ENCODE measurements at regions not wholly inside any gene's neighbourhood (a gene's known extent, or its start where the extent isn't known, plus 50 kb on each side); places are given as distances from the start of the nearest gene placed in this dataset.

- Histone ChIP-seq H3K27me3 (replicated peaks; ENCODE audit: control insufficient read depth, insufficient read depth, low read length) (no peaks in the 10 kb centered on the region), H3K36me3 (ENCODE audit: control insufficient read depth, insufficient read depth, low read length) (no peaks in the 10 kb centered on the region), H3K4me3 (replicated peaks; ENCODE audit: low read depth, low read length) (no peak overlapping the region)
- no peak for TF ChIP-seq CTCF (IDR thresholded peaks at IDR 0.05; ENCODE audit: insufficient read depth, low read length, poor library complexity, severe bottlenecking)
- no peak for DNase-seq (ENCODE audit: extremely low read depth, insufficient read length)
Measured at GRCh38 chr5:164881442-164881841, 1376.0 kb downstream of the MAT2B start.

- no peak for TF ChIP-seq CTCF (IDR thresholded peaks at IDR 0.05; ENCODE audit: insufficient read depth, low read length, poor library complexity, severe bottlenecking)
- Histone ChIP-seq H3K36me3 (ENCODE audit: control insufficient read depth, insufficient read depth, low read length) (no peaks in the 10 kb centered on the region), H3K27me3 (replicated peaks; ENCODE audit: control insufficient read depth, insufficient read depth, low read length) (no peaks in the 10 kb centered on the region), H3K4me3 (replicated peaks; ENCODE audit: low read depth, low read length) (no peak overlapping the region)
- DNase-seq (ENCODE audit: extremely low read depth, insufficient read length) = no peak
Measured at GRCh38 chr5:164885179-164885578, 1379.8 kb downstream of the MAT2B start.

- H3K36me3 ChIP-seq (ENCODE audit: control insufficient read depth, insufficient read depth, low read length) = no peaks in the 10 kb centered on the region
- H3K4me3 ChIP-seq (replicated peaks; ENCODE audit: low read depth, low read length) = no peak overlapping the region
- DNase-seq (ENCODE audit: extremely low read depth, insufficient read length) = no peak
- no peaks in the 10 kb centered on the region for H3K27me3 ChIP-seq (replicated peaks; ENCODE audit: control insufficient read depth, insufficient read depth, low read length)
- no peak for TF ChIP-seq CTCF (IDR thresholded peaks at IDR 0.05; ENCODE audit: insufficient read depth, low read length, poor library complexity, severe bottlenecking)
Measured at GRCh38 chr5:164893071-164893470, 1387.7 kb downstream of the MAT2B start.

- TF ChIP-seq CTCF (IDR thresholded peaks at IDR 0.05; ENCODE audit: insufficient read depth, low read length, poor library complexity, severe bottlenecking) = no peak
- no peaks in the 10 kb centered on the region for H3K36me3 ChIP-seq (ENCODE audit: control insufficient read depth, insufficient read depth, low read length)
- no peak overlapping the region for H3K4me3 ChIP-seq (replicated peaks; ENCODE audit: low read depth, low read length)
- no peak for DNase-seq (ENCODE audit: extremely low read depth, insufficient read length)
- H3K27me3 ChIP-seq (replicated peaks; ENCODE audit: control insufficient read depth, insufficient read depth, low read length) = no peaks in the 10 kb centered on the region
Measured at GRCh38 chr5:164898705-164899104, 1393.3 kb downstream of the MAT2B start.

GRCh38 chr5:164909673-164910072 is 1404.3 kb downstream of the MAT2B start:
- H3K36me3 ChIP-seq (ENCODE audit: control insufficient read depth, insufficient read depth, low read length) = no peaks in the 10 kb centered on the region
- DNase-seq (ENCODE audit: extremely low read depth, insufficient read length) = no peak
- H3K4me3 ChIP-seq (replicated peaks; ENCODE audit: low read depth, low read length) = no peak overlapping the region
- no peak for TF ChIP-seq CTCF (IDR thresholded peaks at IDR 0.05; ENCODE audit: insufficient read depth, low read length, poor library complexity, severe bottlenecking)
- H3K27me3 ChIP-seq (replicated peaks; ENCODE audit: control insufficient read depth, insufficient read depth, low read length) = no peaks in the 10 kb centered on the region

- Histone ChIP-seq H3K36me3 (ENCODE audit: control insufficient read depth, insufficient read depth, low read length) (no peaks in the 10 kb centered on the region), H3K27me3 (replicated peaks; ENCODE audit: control insufficient read depth, insufficient read depth, low read length) (no peaks in the 10 kb centered on the region), H3K4me3 (replicated peaks; ENCODE audit: low read depth, low read length) (no peak overlapping the region)
- TF ChIP-seq CTCF (IDR thresholded peaks at IDR 0.05; ENCODE audit: insufficient read depth, low read length, poor library complexity, severe bottlenecking) = no peak
- DNase-seq (ENCODE audit: extremely low read depth, insufficient read length) = no peak
Measured at GRCh38 chr5:164921722-164922121, 1416.3 kb downstream of the MAT2B start.
